Neuronal stem cell (in vitro differentiated cells): ENCODE measurements at regions not wholly inside any gene's neighbourhood (a gene's known extent, or its start where the extent isn't known, plus 50 kb on each side); places are given as distances from the start of the nearest gene placed in this dataset.

Source experiments
- DNase-seq: peaks from one replicate; pipeline ENCODE4 v3.0.0-alpha.2; 2013; ENCODE audit warnings: low spot score
- H2AFZ ChIP-seq: one replicate; pipeline ENCODE4 v1.6.1; 2013; ENCODE audit warnings: mild to moderate bottlenecking, low read length, inconsistent platforms
- H2AK5ac ChIP-seq: 2 replicates; pipeline ENCODE4 v1.6.1; 2013; ENCODE audit warnings: low read depth, mild to moderate bottlenecking, inconsistent platforms, low read length, moderate library complexity, mixed read lengths
- H2BK120ac ChIP-seq: 2 replicates; pipeline ENCODE4 v1.6.1; 2013; ENCODE audit warnings: low read depth, mild to moderate bottlenecking, inconsistent platforms, low read length, moderate library complexity, mixed read lengths
- H2BK12ac ChIP-seq: one replicate; pipeline ENCODE4 v1.6.1; 2013; ENCODE audit warnings: low read length, inconsistent platforms
- H2BK15ac ChIP-seq: 2 replicates; pipeline ENCODE4 v1.6.1; 2013; ENCODE audit warnings: mild to moderate bottlenecking, low read length, inconsistent platforms, mixed read lengths
- H2BK5ac ChIP-seq: one replicate; pipeline ENCODE4 v1.6.1; 2013; ENCODE audit warnings: inconsistent platforms, mild to moderate bottlenecking, low read length, moderate library complexity
- H3K14ac ChIP-seq: one replicate; pipeline ENCODE4 v1.6.1; 2013; ENCODE audit warnings: low read length, inconsistent platforms
- H3K18ac ChIP-seq: 2 replicates; pipeline ENCODE4 v1.6.1; 2013; ENCODE audit warnings: low read length, inconsistent platforms
- H3K23ac ChIP-seq: 2 replicates; pipeline ENCODE4 v1.6.1; 2013; ENCODE audit warnings: low read depth, mild to moderate bottlenecking, mixed read lengths, low read length, inconsistent platforms; ENCODE audit not compliant: poor library complexity
- H3K27ac ChIP-seq: replicated peaks from 3 replicates; pipeline ENCODE4 v1.5.1; 2013; ENCODE audit warnings: low read length, inconsistent platforms
- H3K27me3 ChIP-seq, 3 experiments: 2 replicates each; pipeline ENCODE4 v1.6.1; 2013; ENCODE audit warnings: low read length in 3 of 3, mild to moderate bottlenecking in 2 of 3, inconsistent platforms in 1 of 3, low read depth in 1 of 3, mixed read lengths in 1 of 3, moderate library complexity in 1 of 3; ENCODE audit not compliant: control insufficient read depth in 3 of 3, insufficient read depth in 3 of 3
- H3K36me3 ChIP-seq, 2 donors: replicated peaks in 1 of 2; 2 replicates each; pipeline ENCODE4 v1.6.1; 2013; ENCODE audit warnings: low read length in 2 of 2; ENCODE audit not compliant: control insufficient read depth in 2 of 2, insufficient read depth in 2 of 2
- H3K4ac ChIP-seq: 2 replicates; pipeline ENCODE4 v1.6.1; 2013; ENCODE audit warnings: inconsistent platforms, mild to moderate bottlenecking, low read length, moderate library complexity
- H3K4me1 ChIP-seq, 2 donors: 1 replicate in 1 of 2; 2 replicates in 1 of 2; pipeline ENCODE4 v1.6.1; 2013; ENCODE audit warnings: low read length in 2 of 2, low read depth in 1 of 2; ENCODE audit not compliant: control insufficient read depth in 2 of 2, insufficient read depth in 1 of 2
- H3K4me2 ChIP-seq: one replicate; pipeline ENCODE4 v1.6.1; 2013; ENCODE audit warnings: mild to moderate bottlenecking, low read length, inconsistent platforms; ENCODE audit not compliant: insufficient read depth, poor library complexity, severe bottlenecking
- H3K4me3 ChIP-seq, 2 donors: 2 replicates each; pipeline ENCODE4 v1.5.1; 2013; ENCODE audit warnings: low read length in 2 of 2, mild to moderate bottlenecking in 2 of 2, inconsistent platforms in 1 of 2, moderate library complexity in 1 of 2
- H3K79me1 ChIP-seq: one replicate; pipeline ENCODE4 v1.6.1; 2013; ENCODE audit warnings: low read depth, mild to moderate bottlenecking, inconsistent platforms, low read length, moderate library complexity
- H3K9ac ChIP-seq: one replicate; pipeline ENCODE4 v1.6.1; 2013; ENCODE audit warnings: mild to moderate bottlenecking, low read depth, low read length, inconsistent platforms; ENCODE audit not compliant: poor library complexity
- H3K9me3 ChIP-seq, 2 donors: replicated peaks in 1 of 2; 2 replicates each; pipeline versions ENCODE3 to v1.6.1; 2013; ENCODE audit warnings: low read length in 2 of 2, mild to moderate bottlenecking in 2 of 2, inconsistent platforms in 1 of 2, low read depth in 1 of 2, mixed read lengths in 1 of 2, moderate library complexity in 1 of 2; ENCODE audit not compliant: control insufficient read depth in 2 of 2, insufficient read depth in 1 of 2
- H4K8ac ChIP-seq: one replicate; pipeline ENCODE4 v1.6.1; 2013; ENCODE audit warnings: low read depth, mild to moderate bottlenecking, inconsistent platforms, low read length, moderate library complexity
- H4K91ac ChIP-seq: one replicate; pipeline ENCODE4 v1.6.1; 2013; ENCODE audit warnings: low read length, low read depth, mild to moderate bottlenecking, inconsistent platforms; ENCODE audit not compliant: poor library complexity
- WGBS, 2 donors: extraction: QIAGEN DNeasy Blood & Tissue Kit; methylation state at CpG; one replicate each; pipeline ENCODE4 v1.1.7; 2013; ENCODE audit warnings: missing lambda C conversion rate in 2 of 2, mixed read lengths in 1 of 2; ENCODE audit not compliant: insufficient read length in 2 of 2, insufficient replicate concordance in 1 of 2; ENCODE audit errors: extremely low coverage in 2 of 2; 5-methylcytosine and 5-hydroxymethylcytosine counted together

DNA sequence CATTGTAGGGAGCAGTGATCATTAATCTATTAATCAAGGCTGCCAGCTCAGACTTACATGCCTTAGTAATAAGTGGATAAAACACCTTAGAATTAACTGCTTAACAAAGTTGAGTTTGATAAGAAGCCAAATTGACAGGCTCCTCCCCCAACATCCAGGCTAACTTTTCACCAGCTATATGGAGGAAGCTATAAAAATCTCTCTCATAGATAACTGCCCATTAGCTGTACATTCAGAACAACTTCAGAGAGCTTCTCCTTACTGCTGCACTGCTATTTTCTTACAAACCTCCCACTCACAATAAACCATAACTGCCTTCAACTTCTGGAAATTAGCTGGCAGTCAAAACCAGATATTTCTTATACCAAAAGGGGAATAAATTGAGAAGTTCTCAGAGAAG is 364.1 kb downstream of the PRELID2 start:
- H2BK120ac ChIP-seq, result no peak overlapping the region
- H2AFZ ChIP-seq, result no peak overlapping the region
- H3K9ac ChIP-seq, result no peak overlapping the region
- no peak overlapping the region for H3K27ac ChIP-seq
- no peak overlapping the region for H2BK12ac ChIP-seq
- H3K79me1 ChIP-seq, result no peaks in the 10 kb centered on the region
- H2BK5ac ChIP-seq, result no peak overlapping the region
- no peaks in the 10 kb centered on the region for H3K27me3 ChIP-seq
- no peaks in the 10 kb centered on the region for H3K36me3 ChIP-seq
- H3K18ac ChIP-seq, result no peak overlapping the region
- H4K8ac ChIP-seq, result no peak overlapping the region
- DNase-seq, result no peak
- peaks cover 0 to 4% of the 10 kb centered on the region in 2 donors for H3K4me1 ChIP-seq
- H2BK15ac ChIP-seq, result no peak overlapping the region
- no peaks in the 10 kb centered on the region for H3K9me3 ChIP-seq
- no peak overlapping the region for H3K4ac ChIP-seq
- no peak overlapping the region for H4K91ac ChIP-seq
- H3K4me2 ChIP-seq, result no peak overlapping the region
- no peak overlapping the region for H3K4me3 ChIP-seq
- no peak overlapping the region for H3K14ac ChIP-seq
- H2AK5ac ChIP-seq, result no peak overlapping the region
- H3K23ac ChIP-seq, result no peak overlapping the region

- Histone ChIP-seq H2BK120ac (no peak overlapping the region), H3K14ac (no peak overlapping the region), H3K4ac (no peak overlapping the region), H2BK5ac (no peak overlapping the region), H3K23ac (no peak overlapping the region), H4K8ac (no peak overlapping the region), H3K79me1 (no peaks in the 10 kb centered on the region), H3K9ac (no peak overlapping the region), H2AK5ac (no peak overlapping the region), H3K27me3 (no peaks in the 10 kb centered on the region), H3K4me2 (no peak overlapping the region), H3K27ac (no peak overlapping the region), H3K9me3 (no peaks in the 10 kb centered on the region), H3K18ac (no peak overlapping the region), H3K4me3 (no peak overlapping the region), H2AFZ (no peak overlapping the region), H2BK15ac (no peak overlapping the region), H4K91ac (no peak overlapping the region), H3K36me3 (no peaks in the 10 kb centered on the region), H3K4me1 (peaks cover 0 to 4% of the 10 kb centered on the region in 2 donors), H2BK12ac (no peak overlapping the region)
- no CpG with 5 or more reads among the region's 2 CpGs for WGBS, 2 donors
- no peak for DNase-seq
These were observed 364.7 kb downstream of the PRELID2 start for GRCh38 chr5:145470396-145470979.

DNA sequence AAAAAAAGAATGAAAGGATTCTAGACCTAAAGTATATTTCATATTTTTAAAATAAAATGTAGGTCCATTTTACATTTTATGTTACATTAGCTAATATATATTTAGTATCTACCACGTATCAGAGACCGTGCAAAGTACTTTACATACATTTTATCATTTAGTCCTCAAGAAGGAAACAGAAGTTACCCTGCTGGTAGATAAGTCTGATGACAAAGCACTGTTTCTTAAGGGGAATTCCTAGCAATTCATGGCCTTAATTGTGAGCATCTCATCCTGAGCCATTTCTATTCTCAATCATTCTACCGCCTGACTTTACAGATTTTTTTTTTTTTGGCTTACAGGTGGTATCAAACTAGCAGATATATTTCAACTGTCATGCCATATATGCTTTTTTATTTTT is 367.7 kb downstream of the PRELID2 start:
- no peak overlapping the region for H2AK5ac ChIP-seq
- WGBS, 2 donors, result no CpG with 5 or more reads among the region's 3 CpGs
- no peaks in the 10 kb centered on the region for H3K27me3 ChIP-seq
- no peak overlapping the region for H3K4ac ChIP-seq
- no peak overlapping the region for H3K27ac ChIP-seq
- H2BK120ac ChIP-seq, result no peak overlapping the region
- no peak overlapping the region for H2BK12ac ChIP-seq
- no peak overlapping the region for H3K9ac ChIP-seq
- H3K4me2 ChIP-seq, result no peak overlapping the region
- no peak overlapping the region for H2AFZ ChIP-seq
- H4K91ac ChIP-seq, result no peak overlapping the region
- no peaks in the 10 kb centered on the region for H3K9me3 ChIP-seq
- no peak overlapping the region for H2BK15ac ChIP-seq
- no peaks in the 10 kb centered on the region for H3K36me3 ChIP-seq
- H4K8ac ChIP-seq, result no peak overlapping the region
- no peaks in the 10 kb centered on the region for H3K79me1 ChIP-seq
- no peak overlapping the region for H3K23ac ChIP-seq
- no peak overlapping the region for H2BK5ac ChIP-seq
- DNase-seq, result no peak
- no peak overlapping the region for H3K18ac ChIP-seq
- no peak overlapping the region for H3K14ac ChIP-seq
- H3K4me1 ChIP-seq, result peaks cover 0 to 4% of the 10 kb centered on the region in 2 donors
- H3K4me3 ChIP-seq, result no peak overlapping the region

GRCh38 chr5:145466533-145466932 is 368.6 kb downstream of the PRELID2 start:
- H2BK120ac ChIP-seq, result no peak overlapping the region
- no peak overlapping the region for H4K8ac ChIP-seq
- H3K4ac ChIP-seq, result no peak overlapping the region
- no peak overlapping the region for H3K9ac ChIP-seq
- H3K14ac ChIP-seq, result no peak overlapping the region
- no peaks in the 10 kb centered on the region for H3K4me1 ChIP-seq
- H3K79me1 ChIP-seq, result no peaks in the 10 kb centered on the region
- H3K27ac ChIP-seq, result no peak overlapping the region
- no CpG with 5 or more reads among the region's 1 CpG for WGBS, 2 donors
- H3K4me2 ChIP-seq, result no peak overlapping the region
- H3K36me3 ChIP-seq, result no peaks in the 10 kb centered on the region
- H3K23ac ChIP-seq, result no peak overlapping the region
- no peak overlapping the region for H4K91ac ChIP-seq
- no peak for DNase-seq
- H2AK5ac ChIP-seq, result no peak overlapping the region
- H2BK12ac ChIP-seq, result no peak overlapping the region
- no peak overlapping the region for H2BK15ac ChIP-seq
- H2BK5ac ChIP-seq, result no peak overlapping the region
- H3K27me3 ChIP-seq, result no peaks in the 10 kb centered on the region
- no peak overlapping the region for H3K18ac ChIP-seq
- H3K4me3 ChIP-seq, result no peak overlapping the region
- no peaks in the 10 kb centered on the region for H3K9me3 ChIP-seq
- H2AFZ ChIP-seq, result no peak overlapping the region
